ENCODE measurements at regions not wholly inside any gene's neighbourhood (a gene's known extent, or its start where the extent isn't known, plus 50 kb on each side); places are given as distances from the start of the nearest gene placed in this dataset.

DNA sequence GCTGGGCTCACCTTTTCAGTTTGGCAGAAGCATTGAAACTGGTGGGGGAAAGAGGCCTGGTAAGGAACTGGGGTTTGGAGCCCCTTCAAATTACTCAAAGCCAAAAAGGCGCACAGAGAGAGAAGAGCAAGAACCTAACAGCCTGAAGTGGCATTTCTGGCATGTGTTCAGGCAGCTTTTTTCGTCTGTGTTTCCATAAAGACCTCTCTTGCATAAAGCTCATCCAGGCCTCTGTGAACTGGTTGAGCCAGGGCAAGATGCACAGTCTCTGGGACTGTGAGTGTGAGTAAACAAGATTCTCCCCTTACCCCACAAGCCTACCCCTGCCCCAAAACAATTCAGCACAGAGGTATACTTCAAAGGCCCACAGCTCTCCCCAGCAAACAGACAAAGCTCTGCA, 167.8 kb downstream of the QRSL1 start:
- TF ChIP-seq, protein P1, sequence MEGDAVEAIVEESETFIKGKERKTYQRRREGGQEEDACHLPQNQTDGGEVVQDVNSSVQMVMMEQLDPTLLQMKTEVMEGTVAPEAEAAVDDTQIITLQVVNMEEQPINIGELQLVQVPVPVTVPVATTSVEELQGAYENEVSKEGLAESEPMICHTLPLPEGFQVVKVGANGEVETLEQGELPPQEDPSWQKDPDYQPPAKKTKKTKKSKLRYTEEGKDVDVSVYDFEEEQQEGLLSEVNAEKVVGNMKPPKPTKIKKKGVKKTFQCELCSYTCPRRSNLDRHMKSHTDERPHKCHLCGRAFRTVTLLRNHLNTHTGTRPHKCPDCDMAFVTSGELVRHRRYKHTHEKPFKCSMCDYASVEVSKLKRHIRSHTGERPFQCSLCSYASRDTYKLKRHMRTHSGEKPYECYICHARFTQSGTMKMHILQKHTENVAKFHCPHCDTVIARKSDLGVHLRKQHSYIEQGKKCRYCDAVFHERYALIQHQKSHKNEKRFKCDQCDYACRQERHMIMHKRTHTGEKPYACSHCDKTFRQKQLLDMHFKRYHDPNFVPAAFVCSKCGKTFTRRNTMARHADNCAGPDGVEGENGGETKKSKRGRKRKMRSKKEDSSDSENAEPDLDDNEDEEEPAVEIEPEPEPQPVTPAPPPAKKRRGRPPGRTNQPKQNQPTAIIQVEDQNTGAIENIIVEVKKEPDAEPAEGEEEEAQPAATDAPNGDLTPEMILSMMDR (IDR thresholded peaks at IDR 0.05; ENCODE audit: low read depth, low read length) = no peak
- no peak for TF ChIP-seq EZH2phosphoT487 (IDR thresholded peaks at IDR 0.05; ENCODE audit: low read depth)
